GM12878 (cell line): ENCODE measurements at regions not wholly inside any gene's neighbourhood (a gene's known extent, or its start where the extent isn't known, plus 50 kb on each side); places are given as distances from the start of the nearest gene placed in this dataset.

Source experiments
- MXI1 ChIP-seq: fragments of 150-350 bp; IDR thresholded peaks from 2 replicates; pipeline ENCODE4 v1.6.1; 2011; ENCODE audit warnings: low read depth, mild to moderate bottlenecking, inconsistent platforms, low read length, improper control_type of control experiment
- MYC ChIP-seq: IDR thresholded peaks from 2 replicates; pipeline ENCODE4 v1.6.1; 2011; ENCODE audit warnings: mild to moderate bottlenecking, low read length, moderate library complexity, inconsistent platforms; ENCODE audit not compliant: insufficient read depth, insufficient replicate concordance, insufficient read length, severe bottlenecking
- NRF1 ChIP-seq: conservative IDR thresholded peaks from 2 replicates; pipeline ENCODE4 v1.6.1; 2011; ENCODE audit warnings: mild to moderate bottlenecking, low read depth, low read length, improper control_type of control experiment
- TBL1XR1 ChIP-seq: IDR thresholded peaks from 2 replicates; pipeline ENCODE4 v1.6.1; 2012; ENCODE audit warnings: low read depth, low read length, improper control_type of control experiment
- TF ChIP-seq, protein P1 (sequence below): IDR thresholded peaks from 2 replicates; pipeline ENCODE4 v1.6.1; 2011; ENCODE audit warnings: borderline replicate concordance, low read depth, mild to moderate bottlenecking, moderate library complexity, mixed read lengths, low read length; ENCODE audit not compliant: insufficient read depth; ENCODE audit errors: extremely low read length
- TF ChIP-seq, protein P2 (sequence below): fragments of 450-650 bp; IDR thresholded peaks from 2 replicates; pipeline ENCODE4 v1.6.1; 2017; ENCODE audit warnings: mild to moderate bottlenecking

DNA sequence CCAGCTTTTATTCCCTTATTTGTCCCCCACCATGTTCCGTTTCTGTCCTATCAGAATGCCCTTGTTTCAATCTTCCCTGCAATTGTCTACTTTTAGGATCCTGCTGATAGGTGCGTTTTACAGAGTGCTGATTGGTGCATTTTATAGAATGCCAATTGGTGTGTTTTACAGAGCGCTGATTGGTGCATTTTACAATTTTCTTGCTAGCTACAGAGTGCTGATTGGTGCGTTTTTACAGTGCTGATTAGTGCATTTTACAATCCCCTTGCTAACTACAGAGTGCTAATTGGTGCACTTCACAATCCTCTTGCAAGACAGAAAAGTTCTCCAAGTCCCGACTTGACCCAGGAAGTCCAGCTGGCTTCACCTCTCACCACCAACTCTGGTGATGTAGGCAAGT, 161.6 kb upstream of the CDYL start:
- TF ChIP-seq, protein P1, sequence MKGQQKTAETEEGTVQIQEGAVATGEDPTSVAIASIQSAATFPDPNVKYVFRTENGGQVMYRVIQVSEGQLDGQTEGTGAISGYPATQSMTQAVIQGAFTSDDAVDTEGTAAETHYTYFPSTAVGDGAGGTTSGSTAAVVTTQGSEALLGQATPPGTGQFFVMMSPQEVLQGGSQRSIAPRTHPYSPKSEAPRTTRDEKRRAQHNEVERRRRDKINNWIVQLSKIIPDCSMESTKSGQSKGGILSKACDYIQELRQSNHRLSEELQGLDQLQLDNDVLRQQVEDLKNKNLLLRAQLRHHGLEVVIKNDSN: no peak
- TF ChIP-seq MYC (no peak), TBL1XR1 (no peak), NRF1 (no peak), MXI1 (no peak)
- TF ChIP-seq, protein P2, sequence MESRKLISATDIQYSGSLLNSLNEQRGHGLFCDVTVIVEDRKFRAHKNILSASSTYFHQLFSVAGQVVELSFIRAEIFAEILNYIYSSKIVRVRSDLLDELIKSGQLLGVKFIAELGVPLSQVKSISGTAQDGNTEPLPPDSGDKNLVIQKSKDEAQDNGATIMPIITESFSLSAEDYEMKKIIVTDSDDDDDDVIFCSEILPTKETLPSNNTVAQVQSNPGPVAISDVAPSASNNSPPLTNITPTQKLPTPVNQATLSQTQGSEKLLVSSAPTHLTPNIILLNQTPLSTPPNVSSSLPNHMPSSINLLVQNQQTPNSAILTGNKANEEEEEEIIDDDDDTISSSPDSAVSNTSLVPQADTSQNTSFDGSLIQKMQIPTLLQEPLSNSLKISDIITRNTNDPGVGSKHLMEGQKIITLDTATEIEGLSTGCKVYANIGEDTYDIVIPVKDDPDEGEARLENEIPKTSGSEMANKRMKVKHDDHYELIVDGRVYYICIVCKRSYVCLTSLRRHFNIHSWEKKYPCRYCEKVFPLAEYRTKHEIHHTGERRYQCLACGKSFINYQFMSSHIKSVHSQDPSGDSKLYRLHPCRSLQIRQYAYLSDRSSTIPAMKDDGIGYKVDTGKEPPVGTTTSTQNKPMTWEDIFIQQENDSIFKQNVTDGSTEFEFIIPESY: no peak
